Putamen (tissue), 1 donor: ENCODE measurements at regions not wholly inside any gene's neighbourhood (a gene's known extent, or its start where the extent isn't known, plus 50 kb on each side); places are given as distances from the start of the nearest gene placed in this dataset.

ENCODE experiments used
- DNase-seq: peaks from one replicate; pipeline ENCODE4 v3.0.0-alpha.2; 2016; ENCODE audit warnings: low spot score

DNA sequence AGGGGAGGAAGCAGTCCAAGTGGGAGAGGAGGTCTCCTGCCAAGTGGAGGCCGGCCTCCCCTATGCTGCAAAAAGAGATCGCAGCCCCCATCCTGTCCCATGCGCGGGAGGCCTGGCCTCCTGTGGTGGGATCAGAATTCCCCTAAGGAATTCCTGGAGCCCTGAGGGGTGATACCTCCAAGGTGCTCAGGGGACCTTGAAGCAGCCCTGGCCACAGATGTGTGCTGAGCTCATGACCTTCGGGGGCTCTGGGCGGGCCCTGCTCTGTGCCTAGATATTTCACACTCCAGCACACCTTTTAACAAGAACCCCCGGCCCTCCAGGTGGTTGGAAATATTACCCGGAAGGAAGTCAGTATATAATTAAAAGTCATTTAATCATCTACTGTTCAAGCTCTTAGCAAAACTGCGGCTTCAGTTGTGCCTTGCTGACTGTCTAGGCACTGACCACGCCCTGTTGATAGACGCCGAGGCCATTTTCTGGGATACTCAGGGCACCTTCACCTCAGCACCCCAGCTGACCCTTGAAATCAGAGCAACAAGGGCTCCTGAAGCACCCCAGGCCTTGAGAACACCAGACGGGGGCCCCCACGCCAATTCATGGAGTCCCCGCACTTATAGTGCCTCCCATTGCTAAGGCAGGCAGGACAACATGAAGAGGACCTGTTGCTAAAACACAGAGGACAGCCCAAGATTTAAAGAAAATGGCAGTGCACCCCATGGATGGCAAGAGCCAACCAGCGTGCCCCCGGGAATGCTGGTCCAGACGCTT is 119.1 kb downstream of the NDUFA10 start:
- DNase-seq: no peak

- no peak for DNase-seq
These were observed 119.8 kb downstream of the NDUFA10 start for GRCh38 chr2:239905306-239905705.

GRCh38 chr2:239904496-239904895 is 120.6 kb downstream of the NDUFA10 start:
- DNase-seq: no peak

- DNase-seq: no peak
These were observed 121.3 kb downstream of the NDUFA10 start for GRCh38 chr2:239903803-239904202.

DNA sequence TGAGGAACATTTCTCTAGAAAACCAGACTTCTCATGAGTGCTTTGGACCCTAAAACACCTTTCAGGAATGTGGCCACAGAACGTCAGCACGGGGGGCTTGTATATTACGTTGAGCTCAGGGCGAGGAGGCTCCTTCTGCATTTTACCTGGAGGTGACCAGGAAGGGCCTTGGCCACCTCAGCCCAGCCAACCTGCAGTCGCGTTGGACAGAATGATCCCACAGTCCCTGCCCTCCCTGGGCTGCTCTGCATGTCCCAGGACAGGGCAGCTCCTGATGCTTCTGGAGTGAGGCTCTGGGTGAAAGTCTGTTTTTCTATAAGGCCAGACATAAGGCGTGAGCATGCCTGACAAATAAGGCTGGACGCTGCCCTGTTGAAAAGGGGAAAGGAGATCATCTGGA is 121.9 kb downstream of the NDUFA10 start:
- no peak for DNase-seq

DNA sequence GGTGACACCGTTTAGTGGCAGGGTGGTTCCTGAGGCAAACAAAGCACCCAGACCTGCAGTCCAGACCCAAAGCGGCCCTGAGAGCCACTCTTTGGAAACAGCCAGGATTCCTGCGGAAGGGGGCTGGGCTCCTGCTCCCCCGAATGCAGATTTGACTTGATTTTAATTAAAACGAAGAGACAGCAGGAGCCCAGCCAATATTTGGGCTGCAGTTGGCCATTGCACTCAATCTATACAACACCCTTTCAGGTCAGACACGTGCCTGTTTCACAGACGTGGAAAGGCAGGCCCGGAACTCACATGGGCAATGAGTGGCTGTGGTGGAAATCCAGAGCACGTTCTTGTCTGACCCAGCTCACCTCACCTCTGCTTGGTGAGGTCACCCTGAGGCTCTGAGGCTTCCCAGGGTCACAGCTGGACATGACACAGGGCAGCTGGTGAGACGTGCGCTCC is 122.4 kb downstream of the NDUFA10 start:
- no peak for DNase-seq

DNA sequence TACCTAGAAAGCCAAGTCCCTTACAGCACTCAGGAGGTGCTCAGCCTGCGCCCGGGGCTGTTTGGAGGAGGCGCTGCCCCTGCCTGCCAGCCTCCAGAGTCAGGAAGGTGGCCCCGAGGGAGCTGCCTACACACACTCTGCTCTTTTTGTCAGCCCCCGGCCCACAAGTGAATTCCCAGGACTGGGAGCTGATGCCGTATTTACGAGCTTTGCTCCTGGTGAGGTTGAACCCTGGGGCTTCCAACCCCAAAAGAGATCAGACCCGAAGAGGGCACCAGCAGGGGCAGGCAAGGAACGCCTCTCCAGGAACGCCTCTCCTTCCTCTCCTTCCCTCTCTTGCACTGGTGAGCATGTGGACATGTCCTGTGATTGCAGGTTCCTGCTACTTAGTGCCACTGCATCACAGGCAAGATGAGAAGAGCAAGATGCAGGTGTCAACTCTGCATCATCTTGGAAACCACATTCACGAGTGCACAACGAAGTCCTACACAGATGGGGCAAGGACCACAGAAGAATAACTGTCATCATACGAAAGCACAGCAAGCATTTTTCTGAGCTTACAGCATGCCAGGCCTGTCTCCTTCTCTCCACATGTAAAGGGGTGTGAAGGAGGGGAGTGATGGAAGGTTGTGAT is 126.7 kb downstream of the NDUFA10 start:
- no peak for DNase-seq

DNA sequence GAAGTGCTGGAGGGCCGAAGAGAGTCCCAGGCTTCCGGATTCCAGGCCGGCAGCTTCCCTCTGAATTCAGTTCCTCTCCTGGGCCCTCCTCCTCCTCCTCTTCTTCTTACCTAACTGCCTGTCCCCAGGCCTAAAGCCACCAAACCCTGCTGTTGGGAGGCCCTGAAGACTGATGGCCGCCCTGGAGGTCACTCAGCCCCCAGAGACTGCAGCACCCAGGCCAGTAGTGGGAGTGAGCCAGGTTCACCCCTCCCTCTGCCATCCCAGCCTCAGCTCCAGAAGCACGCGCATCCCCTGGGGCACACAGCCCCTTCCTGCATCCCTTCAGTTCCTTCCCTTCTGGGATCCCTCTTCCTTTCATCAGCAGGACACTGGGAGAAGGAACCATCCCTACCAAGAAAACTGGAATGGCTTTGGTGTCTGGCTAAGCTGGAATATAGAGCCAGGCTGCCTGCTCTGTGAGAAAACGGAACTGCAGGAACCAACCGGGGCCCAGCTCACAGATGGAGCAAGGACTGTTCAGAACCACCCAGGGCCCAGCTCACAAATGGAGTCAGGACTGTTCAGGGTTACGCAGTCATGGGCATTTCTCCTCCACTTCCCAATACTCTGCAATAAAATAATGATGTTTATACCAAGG is 127.4 kb downstream of the NDUFA10 start:
- DNase-seq: no peak

- no peak for DNase-seq
These were observed 129.1 kb downstream of the NDUFA10 start for GRCh38 chr2:239896075-239896474.

DNA sequence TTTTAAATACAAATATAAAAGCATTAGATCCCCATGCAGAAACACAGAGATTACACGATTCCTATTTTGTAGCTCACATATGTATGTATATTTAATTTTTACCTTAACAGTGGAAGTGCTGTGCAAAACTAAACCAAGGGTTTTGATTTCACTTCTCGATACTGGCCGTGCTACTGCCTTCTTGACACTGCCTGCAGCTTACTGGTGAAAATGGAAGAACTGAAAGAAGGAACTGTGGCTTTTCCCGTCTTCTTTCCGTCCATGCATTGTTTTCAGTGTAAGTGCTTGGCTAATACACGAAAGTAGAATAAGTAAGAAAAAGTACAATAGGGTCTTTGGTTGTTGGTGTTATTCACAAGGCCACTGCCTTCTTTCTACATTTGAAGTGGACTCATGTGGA is 129.5 kb downstream of the NDUFA10 start:
- DNase-seq: peak; percentile 24

GRCh38 chr2:239895116-239895515 is 130.0 kb downstream of the NDUFA10 start:
- DNase-seq: no peak

DNA sequence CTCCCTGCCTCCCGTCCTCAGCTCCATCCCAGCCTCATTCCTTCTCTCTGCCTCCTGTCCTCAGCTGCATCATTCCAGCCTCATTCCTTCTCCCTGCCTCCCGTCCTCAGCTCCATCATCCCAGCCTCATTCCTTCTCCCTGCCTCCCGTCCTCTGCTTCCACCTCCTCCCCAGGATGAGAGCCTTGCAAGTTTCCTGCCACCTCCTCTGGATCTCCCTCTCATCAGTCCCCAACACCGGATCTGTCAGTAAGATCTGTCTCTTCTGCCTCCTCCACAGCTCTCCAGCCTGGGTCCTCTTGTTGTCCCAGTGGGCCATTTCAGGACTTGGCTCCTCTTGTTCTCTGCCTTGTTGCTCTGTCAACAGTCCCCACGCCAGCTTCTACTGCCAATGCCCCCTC is 130.9 kb downstream of the NDUFA10 start:
- DNase-seq: no peak

DNA sequence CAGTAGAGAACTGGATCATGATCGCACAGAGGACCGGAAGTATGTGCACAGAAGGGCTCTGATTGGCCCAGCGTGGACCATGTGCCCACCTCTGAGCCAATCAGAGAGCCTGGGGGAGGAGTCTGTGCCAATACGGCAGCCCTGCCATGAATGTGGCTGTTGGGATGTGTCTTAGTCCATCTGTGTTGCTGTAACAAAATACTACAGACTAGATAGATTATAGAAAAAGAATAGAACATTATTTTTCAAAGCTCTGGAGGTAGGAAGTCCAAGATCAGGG is 132.0 kb downstream of the NDUFA10 start:
- no peak for DNase-seq

DNA sequence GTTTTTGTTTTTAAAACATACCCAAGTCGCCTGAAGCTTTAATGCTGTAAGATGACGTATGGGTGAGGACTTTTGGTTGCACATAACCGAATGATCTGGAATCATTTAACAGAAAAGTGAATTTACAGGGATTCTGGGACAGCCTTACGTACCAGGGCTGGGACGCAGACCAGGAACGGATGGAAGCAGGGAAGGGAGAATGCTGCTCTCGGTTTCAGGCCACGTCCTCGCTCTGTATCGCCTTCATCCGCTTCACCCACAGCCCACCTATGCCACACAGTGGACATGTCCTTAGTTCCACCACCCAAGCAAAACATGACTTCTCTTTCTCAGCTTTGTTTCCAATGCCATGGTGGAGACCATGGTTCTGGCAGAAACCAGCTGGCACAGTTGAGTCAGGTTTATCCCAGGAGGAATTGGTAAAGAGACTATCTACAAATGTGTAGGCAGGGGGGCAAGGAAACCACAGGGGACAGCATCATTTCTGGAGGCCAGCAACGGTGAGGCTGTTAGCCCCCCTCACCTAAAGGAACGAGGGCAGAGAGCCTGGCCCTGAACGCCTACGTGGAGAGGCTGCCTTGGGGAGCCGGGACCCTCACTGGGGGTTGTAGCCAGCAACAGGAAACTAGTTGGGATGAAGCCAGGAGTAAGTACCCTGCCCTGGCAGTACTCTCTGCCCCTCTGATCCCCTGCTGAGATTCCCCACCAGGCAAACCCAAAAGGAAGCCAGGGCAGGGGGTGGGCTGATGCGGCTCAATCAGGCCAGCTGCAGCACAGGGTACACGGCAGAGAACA is 132.5 kb downstream of the NDUFA10 start:
- DNase-seq: no peak

DNA sequence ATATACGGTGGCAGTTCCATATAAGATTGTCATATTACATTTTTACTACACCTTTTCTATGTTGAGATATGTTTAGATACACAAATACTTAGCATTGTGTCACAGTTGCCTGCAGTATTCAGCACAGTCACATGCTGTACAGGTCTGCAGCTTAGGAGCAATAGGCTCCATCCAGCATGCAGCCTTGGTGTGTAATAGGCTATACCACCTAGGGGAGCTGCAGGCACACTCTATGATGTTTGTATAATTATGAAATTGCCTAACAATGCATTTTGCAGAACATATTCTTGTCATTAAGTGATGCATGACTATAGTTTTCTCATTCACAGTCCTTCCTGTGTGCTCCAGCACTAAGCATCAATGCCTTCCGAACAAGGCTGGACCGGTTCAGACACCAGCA is 133.4 kb downstream of the NDUFA10 start:
- no peak for DNase-seq

GRCh38 chr2:239890206-239890746 is 134.9 kb downstream of the NDUFA10 start:
- no peak for DNase-seq

DNA sequence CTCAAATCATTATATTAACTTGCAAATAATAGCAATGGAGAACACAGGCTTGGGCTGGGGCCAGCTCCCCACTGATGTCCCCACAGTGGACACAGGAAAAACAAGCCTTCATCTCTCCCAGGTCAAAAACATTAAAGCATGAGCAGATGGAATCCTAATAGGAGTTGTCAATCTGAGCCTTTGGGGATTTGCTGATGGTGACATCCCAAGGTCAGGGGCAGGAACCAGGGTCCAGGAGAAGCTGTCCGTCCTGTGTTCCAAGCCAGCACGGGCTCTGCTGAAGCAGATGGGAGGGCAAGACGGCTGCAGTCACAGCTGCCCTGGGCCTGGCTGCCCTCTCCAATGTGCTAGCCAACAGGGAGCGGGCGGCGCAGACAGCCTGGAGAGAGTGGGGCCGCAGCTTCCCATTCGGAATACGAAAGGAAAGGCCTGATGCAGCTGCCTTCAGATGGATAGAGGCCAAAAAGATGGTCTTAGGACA is 135.5 kb downstream of the NDUFA10 start:
- DNase-seq: peak; percentile 20

DNA sequence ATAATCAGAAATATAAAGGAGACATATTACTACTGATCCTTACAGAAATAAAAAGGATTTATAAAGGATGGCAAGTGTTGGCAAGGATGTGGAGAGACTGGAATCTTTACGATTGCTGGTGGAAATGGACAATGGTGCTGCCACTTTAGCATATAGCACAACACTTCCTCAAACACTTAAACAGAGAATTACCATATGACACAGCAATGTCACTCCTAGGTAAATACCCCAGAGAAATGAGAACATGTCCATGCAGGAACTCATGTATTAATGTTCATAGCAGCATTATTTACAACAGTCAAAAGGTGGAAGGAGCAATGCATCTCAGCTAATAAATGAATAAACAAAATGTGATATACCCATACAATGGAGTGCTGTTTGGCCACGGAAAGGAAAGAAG is 137.5 kb downstream of the NDUFA10 start:
- no peak for DNase-seq

DNA sequence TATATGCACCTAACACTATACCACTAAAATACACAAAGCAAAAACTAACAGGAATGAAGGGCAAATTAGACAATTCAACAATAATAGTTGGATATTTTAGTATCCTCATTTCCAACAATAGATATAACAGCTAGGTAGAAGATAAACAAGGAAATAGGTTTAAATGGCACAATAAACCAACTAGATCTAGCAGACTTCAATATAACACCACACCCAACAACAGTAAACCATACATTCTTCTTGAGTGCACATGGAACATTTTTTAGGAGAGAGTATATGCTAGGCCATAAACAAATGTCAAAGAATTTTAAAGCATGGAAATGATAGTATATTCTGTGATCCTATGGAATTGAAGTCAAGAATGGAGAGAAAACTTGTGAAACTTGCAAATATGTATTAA is 138.4 kb downstream of the NDUFA10 start:
- no peak for DNase-seq

DNA sequence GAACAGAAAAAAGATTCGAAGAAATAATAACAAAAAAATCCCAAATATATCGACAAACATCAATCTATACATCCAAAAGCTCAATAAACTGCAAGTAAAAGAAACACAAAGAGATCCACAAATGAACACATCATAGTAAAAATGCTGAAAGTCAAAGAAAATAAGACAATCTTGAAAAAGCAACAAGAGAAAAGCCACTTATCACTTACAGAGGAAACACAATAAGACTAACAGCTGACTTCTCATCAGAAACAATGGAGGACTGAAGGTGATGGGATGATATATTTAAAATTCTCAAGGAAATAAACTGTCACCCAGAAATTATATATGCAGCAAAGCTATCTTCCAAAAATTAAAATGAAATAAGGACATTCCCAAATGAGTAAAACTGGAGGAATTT is 140.3 kb downstream of the NDUFA10 start:
- DNase-seq: no peak

DNA sequence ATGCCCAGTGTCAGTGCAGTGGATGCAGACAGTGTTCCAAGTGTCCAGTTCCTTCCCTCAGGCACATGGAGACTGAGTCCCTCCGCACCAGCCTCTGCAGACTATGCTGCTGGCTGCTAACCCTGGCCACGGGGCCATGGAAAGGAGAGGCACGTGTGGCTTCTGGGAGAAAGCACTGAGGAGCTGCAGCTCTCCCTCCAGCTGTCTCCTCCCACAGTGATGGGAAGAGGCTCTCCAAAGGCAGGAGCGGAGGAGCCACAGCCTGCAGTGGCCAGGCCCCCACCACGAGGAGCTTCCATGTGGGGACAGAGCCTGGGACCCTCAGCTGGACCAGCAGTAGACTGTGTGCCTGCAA is 141.1 kb downstream of the NDUFA10 start:
- no peak for DNase-seq

- DNase-seq: no peak
These were observed 141.7 kb downstream of the NDUFA10 start for GRCh38 chr2:239883326-239884050.
